ENCODE measurements at regions not wholly inside any gene's neighbourhood (a gene's known extent, or its start where the extent isn't known, plus 50 kb on each side); places are given as distances from the start of the nearest gene placed in this dataset.

DNA sequence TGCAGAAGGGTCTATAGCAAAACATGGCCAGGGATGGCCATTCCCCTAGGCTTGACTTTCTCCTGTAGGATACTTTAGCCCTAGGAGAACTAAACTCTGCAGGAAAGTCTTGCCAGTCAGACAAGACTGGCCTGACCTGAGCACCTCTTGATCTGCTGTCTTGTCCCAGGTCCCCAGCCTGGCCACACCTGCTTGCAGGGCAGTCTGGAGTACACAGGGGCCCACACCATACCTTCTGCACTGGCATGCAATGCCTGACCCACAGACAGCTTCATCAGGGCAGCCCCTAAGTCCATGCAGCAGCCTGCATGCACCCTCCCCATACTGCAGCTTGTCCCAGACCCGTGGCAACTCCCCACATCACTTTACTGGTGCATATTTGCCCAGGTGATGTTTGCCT is 204.6 kb downstream of the LRRC3B start:
- DNase-seq (ENCODE audit: low spot score): no peak
- TF ChIP-seq CTCF (IDR thresholded peaks at IDR 0.05; ENCODE audit: borderline replicate concordance, control extremely low read depth, extremely low read depth, insufficient read depth, missing control alignments): no peak
- in situ Hi-C loops (cut with MboI; ENCODE audit: low sequenced_read_pairs, unreplicated experiment): no loop called here

DNA sequence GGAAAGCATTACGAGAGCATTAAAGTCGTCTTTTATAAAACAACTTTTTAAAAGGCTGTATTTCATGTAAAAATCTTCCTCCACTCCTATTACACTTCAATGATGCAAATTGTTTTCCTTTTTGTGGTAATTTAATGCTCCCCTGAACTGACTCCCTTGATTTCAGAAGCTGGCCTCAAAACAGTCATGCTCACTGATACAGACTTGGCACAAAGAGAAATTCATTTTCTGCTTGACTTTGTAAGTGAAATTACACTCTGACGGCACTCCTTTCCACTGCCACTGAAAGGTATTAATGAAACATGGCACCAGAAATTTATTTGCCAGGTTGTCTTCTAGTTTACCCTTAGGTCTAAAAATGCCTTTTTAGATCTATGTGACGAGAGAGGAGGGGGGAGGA is 215.5 kb downstream of the LRRC3B start:
- in situ Hi-C loops (cut with MboI; ENCODE audit: low sequenced_read_pairs, unreplicated experiment): no loop called here
- TF ChIP-seq CTCF (IDR thresholded peaks at IDR 0.05; ENCODE audit: borderline replicate concordance, control extremely low read depth, extremely low read depth, insufficient read depth, missing control alignments): no peak
- no peak for DNase-seq (ENCODE audit: low spot score)

DNA sequence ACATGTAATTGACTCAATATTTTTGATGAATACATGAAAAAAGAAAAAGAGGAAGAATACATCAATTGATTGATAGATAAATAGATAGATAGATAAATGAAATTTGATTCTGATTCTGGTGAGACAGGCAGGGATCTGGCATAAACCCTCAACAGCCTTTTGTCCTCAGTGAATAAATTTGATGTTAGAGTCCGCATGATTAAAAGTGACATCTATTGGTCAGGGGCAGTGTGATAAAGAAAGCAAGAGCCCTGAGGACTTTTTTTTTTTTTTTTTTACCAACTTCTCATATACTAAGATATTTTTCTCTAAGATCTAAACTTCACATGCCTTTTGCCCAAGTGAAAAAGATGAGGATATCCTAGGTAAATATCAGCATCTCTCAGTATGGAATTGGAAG is 216.4 kb downstream of the LRRC3B start:
- TF ChIP-seq CTCF (IDR thresholded peaks at IDR 0.05; ENCODE audit: borderline replicate concordance, control extremely low read depth, extremely low read depth, insufficient read depth, missing control alignments): no peak
- no peak for DNase-seq (ENCODE audit: low spot score)
- in situ Hi-C loops (cut with MboI; ENCODE audit: low sequenced_read_pairs, unreplicated experiment): no loop called here

DNA sequence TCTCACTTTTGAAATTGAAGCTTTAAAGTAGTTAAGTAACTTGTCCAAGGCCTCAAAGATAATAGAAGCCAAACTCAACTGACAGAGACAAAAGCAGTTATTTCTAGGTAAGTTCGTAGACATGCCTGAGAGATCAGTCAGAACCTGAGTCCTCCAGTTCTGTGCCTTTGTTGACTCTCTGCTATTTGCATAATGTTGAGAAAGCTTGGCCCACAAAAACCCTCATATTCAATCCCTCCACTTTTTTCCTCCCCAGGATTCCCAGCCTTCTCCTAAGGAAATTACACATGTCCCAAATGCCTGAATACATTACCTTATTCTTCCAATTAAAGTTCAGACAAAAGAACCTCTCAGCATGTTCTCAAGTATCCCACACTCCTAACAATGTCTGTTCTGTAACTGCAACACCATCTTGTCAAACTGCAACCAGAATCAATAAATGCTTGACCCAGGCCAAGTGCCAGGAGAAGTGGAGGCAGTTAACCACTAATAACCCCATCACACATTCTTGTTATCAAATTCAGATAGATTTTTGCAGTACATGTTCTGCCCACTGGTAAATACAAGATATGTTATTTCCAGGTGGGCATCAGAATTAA is 217.8 kb downstream of the LRRC3B start:
- in situ Hi-C loops (cut with MboI; ENCODE audit: low sequenced_read_pairs, unreplicated experiment): no loop called here
- TF ChIP-seq CTCF (IDR thresholded peaks at IDR 0.05; ENCODE audit: borderline replicate concordance, control extremely low read depth, extremely low read depth, insufficient read depth, missing control alignments): no peak
- DNase-seq (ENCODE audit: low spot score): no peak

- no peak for DNase-seq (ENCODE audit: low spot score)
- in situ Hi-C loops (cut with MboI; ENCODE audit: low sequenced_read_pairs, unreplicated experiment): no loop called here
- no peak for TF ChIP-seq CTCF (IDR thresholded peaks at IDR 0.05; ENCODE audit: borderline replicate concordance, control extremely low read depth, extremely low read depth, insufficient read depth, missing control alignments)
Observed at GRCh38 chr3:26845194-26845593, 222.6 kb downstream of the LRRC3B start.

DNA sequence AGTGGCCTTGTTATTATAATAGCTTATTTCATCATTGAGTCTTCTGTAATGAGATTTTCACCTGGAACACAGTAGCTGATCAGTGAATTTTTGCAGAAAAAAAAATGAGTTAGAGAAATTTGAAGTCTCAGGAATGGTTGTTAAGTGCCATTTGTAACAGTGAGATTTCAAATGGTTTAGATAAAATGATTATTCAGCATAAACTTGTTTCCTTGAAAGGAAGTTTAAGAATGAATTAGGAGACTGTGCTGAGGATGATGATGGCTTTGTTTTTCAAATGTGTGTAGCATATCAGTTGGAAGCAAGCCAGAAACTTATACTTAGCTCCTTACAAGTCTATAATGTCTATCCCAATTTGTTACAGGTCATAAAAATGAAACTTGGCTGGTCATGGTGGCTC is 225.1 kb downstream of the LRRC3B start:
- no peak for DNase-seq (ENCODE audit: low spot score)
- TF ChIP-seq CTCF (IDR thresholded peaks at IDR 0.05; ENCODE audit: borderline replicate concordance, control extremely low read depth, extremely low read depth, insufficient read depth, missing control alignments): no peak
- in situ Hi-C loops (cut with MboI; ENCODE audit: low sequenced_read_pairs, unreplicated experiment): no loop called here

GRCh38 chr3:26894443-26894842 is 271.9 kb downstream of the LRRC3B start:
- no peak for TF ChIP-seq CTCF (IDR thresholded peaks at IDR 0.05; ENCODE audit: borderline replicate concordance, control extremely low read depth, extremely low read depth, insufficient read depth, missing control alignments)
- in situ Hi-C loops (cut with MboI; ENCODE audit: low sequenced_read_pairs, unreplicated experiment): no loop called here
- no peak for DNase-seq (ENCODE audit: low spot score)

Data from GM13976 (cell line).